NOMO-1 treated with DMSO at 0.1 percent for 48 hours (cell line): ENCODE measurements at regions not wholly inside any gene's neighbourhood (a gene's known extent, or its start where the extent isn't known, plus 50 kb on each side); places are given as distances from the start of the nearest gene placed in this dataset.
"Not testable (repeated sequence)": the region's sequence is repeated elsewhere in the genome, so short reads cannot be mapped to it uniquely, and the experiment has no call there.

ENCODE experiments used
- DNase-seq: peaks from one replicate; lab custom pipeline; 2025; ENCODE audit not compliant: unreplicated experiment; lab: John Stamatoyannopoulos, UW

DNA sequence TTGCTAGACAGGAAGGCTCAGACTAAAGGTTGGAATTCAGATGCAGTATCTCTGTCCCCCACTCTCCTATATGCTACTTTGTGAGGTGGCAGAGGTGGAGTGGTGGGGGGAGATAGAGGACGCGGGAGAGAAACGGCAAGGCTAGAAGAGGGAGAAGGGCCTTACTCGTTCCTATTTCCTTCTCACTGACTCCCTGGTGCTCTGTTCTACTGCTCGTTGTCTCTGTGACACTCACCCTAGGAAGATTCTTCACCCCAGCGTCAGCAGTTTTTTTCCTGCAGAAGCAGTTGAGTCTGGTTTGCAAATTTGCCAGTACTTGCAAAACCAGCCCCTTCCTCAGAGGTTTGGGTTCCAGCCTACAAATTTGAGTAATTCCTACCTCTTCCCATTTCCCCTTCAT is 801.1 kb upstream of the SLC35B3 start:
- DNase-seq: no peak

DNA sequence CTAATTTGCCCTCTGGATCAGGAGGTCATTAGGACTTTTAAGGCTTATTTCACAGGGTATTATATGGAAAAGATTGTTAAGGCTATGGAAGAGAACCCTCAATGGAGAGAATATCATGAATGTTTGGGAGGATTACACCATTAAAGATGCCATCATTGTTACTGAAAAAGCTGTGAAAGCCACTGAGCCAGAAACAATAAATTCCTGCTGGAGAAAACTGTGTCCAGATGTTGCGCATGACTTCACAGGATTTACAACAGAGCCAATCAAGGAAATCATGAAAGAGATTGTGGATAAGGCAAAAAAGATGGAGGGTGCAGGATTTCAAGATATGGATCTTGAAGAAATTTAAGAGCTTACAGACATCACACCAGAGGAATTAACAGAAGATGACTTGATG is 798.3 kb upstream of the SLC35B3 start:
- DNase-seq: no peak

DNA sequence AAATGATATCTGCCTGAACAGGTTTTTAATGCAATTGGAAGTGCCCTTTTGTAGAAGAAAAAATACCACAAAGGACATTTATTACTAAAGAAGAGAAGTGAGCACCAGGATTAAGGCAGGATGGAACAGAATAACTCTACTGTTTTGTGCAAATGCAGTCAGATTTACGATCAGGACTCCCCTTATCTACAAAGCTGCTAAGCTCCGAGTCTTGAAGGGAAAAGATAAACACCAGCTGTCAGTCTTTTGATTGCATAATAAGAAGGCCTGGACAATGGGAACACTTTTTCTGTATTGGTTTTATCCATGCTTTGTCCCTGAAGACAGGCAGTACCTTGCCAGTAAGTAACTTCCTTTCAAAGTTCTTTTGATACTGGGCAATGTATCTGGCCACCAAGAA is 797.9 kb upstream of the SLC35B3 start:
- no peak for DNase-seq

DNA sequence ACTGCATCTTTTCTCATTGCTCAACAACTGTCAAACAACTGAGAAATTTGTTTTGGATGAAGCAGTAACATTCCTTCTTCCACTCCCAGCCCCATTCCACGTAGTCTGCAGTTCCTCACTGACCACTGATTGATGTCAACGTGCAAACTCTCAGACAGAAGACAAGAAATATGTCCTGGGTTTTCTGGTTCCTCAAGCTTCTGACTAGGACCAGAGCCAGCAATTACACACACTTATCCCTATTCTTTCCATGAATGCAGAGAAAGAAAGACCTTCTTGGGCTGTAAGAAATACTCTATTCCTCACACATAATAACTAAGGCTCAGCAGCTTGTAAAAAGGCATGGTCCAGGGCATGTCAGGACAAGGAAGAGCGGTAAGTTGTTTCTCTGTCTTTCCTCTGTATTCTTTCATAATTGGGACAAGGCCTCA is 790.1 kb upstream of the SLC35B3 start:
- no peak for DNase-seq

DNA sequence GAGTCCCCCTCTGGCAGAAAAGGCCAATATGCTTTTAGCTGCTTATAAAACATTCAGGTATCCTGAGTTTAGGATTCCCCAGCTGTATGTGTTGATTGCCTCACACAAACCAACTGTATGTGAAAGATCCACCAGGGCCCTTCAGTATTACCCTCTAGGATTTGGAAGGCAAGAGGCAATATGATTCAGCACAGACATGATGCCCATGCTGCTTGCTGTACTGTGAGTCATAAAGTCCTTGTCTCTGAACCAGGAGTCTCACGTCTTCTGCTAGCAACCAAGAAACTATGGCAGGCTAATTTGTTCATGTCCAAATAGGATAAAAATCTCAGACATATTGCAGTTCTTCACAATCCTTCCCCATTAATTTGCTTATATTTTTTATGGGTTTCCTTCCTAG is 789.2 kb upstream of the SLC35B3 start:
- DNase-seq: no peak

DNA sequence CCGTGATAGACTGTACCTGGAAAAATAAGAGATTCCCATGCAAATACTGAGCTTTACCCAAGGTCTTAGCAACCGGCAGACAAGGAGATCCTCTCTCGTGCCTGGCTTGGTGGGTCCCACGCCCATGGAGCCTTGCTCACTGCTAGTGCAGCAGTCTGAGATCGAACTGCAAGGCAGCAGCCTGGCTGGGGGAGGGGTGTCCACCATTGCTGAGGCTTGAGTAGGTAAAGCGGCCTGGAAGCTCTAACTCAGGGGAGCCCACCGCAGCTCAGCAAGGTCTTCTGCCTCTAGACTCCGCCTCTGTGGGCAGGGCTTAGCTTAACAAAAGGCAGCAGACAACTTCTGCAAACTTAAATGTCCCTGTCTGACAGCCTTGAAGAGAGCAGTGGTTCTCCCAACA is 778.4 kb upstream of the SLC35B3 start:
- not testable (repeated sequence) for DNase-seq

DNA sequence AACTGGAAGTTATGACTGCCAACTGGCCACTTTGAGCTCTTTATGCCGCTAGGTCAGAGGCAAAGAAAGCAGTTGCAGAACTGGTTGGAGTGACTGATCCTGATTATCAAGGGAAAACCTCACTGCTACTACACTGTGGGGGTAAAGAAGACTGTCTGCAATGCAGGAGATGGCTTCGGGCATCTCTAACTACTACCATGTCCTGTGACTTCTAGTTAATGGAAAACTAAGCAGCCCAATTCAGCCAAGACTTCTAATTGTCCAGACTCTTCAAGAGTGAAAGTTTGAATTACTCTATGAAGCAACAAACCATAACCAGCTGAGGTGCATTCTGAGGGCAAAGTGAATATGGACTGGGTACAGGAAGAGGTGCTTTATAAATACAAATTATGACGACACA is 773.6 kb upstream of the SLC35B3 start:
- DNase-seq: no peak

DNA sequence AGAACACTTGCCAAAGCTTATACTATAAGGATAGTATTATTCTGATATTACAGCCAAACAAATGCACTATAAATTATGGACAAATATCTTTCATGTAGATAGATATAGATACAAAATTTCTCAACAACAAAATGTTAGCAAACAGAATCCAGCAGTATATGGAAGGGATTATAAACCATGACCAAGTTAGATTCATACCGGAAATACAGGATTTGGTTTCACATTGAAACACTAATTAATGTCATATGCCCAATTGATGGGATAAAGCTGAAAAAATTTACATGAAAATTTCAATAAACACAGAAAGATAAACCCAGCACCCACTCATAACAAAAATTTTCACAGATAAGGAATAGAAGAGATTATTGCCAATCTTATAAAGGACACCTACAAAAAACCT is 770.3 kb upstream of the SLC35B3 start:
- no peak for DNase-seq

DNA sequence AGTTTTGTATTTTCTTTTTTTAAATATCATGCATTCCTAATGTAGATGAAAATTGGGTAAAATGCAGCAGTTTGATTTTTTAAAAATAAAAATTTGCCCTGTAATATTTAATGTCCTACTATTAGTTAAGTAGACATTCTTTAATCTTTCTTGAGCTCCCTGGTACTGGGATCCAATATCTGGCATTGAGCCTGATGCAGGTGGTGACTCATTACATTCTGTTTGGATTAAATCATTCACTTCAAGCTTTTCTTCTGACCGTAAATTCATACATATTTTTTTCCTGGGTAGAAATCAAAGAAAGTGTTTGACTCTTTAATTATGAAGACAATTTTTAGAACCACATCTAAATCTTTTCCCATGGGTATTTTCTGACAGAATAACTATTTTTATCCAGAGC is 768.8 kb upstream of the SLC35B3 start:
- DNase-seq: no peak

DNA sequence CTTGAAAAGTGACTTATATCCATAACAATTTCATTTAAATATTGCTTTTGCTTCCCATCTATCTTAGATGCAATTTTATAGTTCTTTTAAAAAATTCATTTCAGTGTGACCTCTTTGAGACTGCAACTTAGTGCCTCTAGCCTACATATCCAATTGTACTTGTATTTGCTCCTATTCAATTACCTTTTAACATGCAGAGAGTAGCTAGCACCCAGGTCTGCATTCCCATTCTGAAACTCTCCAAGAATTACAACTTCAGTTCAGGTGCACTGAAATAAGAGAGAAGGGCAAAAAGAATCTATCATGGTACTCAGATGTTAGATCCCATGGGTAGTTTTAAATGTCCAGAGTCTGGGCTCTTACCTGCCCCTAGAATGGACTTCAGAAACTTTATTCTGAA is 765.4 kb upstream of the SLC35B3 start:
- DNase-seq: no peak

DNA sequence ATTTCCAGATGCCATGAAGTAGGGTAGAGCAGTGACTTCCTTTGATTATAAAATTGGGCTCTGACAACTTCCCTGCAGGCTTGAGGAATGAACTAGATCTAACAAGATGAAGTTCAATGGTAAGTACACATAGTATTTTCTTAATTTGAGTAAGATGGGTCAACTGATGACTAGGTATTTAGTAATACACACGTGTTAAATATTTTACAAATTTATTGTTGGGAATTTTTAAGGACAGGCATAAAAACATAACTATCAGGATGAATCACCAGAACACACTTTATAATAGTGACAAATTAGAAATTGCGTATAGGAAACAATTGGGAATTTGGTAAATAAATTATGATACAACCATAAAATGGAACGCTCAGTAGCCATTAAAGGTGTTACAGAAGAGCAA is 762.4 kb upstream of the SLC35B3 start:
- no peak for DNase-seq

DNA sequence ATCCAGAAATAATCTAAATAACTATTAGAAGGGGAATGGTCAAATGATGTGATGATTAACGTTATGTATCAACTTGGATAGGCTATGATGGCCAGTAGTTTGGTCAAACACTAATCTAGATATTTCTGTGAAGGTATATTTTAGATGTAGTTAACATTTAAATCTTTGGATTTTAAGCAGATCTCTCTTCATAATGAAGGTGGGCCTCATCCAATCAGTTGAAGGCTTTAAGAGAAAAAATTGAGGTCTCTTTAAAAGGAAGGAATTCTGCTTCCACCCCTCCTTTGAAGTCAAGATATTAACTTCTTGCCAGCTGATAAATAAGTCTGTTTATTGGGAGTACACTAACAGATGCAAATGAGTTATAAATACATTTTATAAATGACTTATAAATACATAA is 760.0 kb upstream of the SLC35B3 start:
- DNase-seq: no peak

DNA sequence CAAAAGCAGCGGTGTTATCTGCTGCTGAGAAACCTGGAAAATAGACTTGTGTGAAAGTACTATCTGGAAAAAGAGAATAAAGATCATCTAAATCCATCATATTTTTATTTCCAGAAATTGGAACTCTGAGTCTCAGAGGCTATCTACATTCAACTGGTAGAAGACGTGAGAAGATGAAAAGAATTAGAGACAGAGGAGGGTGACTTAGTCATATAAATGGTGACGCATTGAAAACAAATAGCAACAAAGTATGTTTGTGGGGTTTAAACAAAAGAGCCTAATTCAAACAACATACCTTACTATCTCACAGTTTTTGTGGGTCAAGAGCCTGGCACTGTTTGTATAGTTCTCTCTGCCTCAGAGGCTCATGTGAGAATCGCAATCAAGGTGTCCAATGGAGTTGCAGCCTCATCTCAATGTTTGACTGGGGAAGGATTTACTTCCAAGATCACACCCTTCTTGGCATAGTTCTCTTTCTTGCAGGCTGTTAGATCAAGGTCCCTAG is 757.1 kb upstream of the SLC35B3 start:
- DNase-seq: no peak

DNA sequence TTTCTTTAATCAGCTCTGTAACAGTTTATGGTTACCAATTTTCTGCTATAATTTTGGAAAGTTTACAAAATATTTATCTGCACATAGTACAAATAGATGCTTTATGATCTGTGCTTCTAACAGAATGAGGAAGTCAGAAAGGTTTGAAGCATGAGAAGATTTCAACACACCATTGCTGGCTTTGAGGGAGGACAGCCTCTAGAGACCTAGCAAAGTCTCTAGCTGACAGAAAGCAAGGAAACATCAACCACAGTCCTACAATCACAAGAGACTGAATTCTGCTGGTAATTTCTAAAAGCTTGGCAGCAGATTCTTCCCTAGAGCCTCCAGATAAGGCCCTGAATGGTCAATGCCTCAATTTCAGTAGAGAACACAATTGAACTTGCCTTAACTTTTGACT is 750.8 kb upstream of the SLC35B3 start:
- no peak for DNase-seq

DNA sequence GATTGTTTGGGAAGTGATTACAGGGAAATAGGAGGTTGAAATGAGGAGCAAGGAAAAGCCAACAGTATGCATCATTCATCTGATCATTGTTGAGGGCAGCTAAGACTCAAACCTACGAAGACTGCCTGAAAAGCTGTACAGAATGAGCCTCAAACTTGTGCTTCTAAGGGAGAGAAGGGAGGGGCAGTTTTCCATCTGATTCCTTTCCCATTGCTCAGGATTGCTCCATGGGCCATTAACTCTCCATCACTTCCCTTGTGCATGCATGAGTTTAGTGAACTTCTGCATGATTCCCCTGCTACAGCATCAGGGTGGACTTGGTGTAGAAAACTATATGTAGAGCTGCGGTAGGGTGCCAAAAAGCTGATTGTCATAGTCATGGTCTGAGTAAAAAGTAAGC is 742.7 kb upstream of the SLC35B3 start:
- no peak for DNase-seq

DNA sequence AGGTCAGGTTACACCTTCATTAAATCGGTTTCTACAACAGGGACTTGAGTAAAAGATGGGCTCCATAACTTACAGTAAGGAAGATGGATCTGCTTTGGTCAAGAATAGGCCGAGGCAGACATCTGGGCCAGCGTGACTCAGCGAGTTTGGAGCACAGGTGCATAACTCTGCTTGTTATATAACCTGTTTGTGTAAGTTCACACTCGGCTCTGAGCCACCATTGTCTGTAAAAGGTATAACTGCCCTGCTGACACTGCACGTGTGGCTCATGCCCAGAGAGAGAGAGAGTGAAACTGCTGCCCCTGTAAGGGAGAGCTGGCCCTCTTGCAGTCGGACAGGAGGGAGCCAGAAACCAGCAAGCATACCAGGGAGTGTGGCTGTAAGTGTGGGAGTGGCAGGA is 737.9 kb upstream of the SLC35B3 start:
- no peak for DNase-seq

DNA sequence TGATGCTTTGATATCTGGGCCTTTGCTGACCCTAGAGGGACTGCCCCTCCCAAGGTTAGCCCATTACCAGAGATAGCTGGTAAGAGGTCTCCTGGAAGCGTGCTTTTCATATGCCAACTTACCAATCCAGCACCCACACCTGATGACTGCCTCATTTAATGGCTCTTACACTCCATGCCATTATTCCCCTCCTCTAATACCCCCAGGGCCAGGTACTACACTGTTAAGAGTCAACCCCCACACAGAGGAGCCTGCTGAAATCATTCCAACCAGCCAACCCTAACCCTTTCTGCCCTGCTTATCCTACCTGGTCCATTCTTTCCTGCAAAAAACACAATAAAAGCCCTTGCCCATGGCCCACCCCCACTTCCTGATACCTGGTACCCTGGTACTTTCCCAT is 736.8 kb upstream of the SLC35B3 start:
- no peak for DNase-seq

DNA sequence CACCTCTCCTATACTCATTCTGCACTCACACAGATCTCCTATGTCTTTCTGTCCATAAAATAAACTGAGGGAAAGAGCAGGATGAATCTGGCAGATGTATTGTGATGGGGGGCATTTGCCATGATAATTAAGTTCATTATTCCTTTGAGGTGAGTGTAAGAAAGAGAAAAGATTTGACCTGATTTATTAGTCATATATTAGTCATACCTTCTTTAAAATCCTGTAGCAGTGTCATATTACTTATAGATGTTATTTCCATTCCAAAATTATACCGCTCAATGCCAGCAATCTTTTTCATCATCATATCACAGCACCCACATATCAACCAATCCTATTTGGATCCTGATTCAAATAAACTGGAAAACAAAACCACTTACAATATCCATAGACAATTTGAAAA is 733.3 kb upstream of the SLC35B3 start:
- no peak for DNase-seq

DNA sequence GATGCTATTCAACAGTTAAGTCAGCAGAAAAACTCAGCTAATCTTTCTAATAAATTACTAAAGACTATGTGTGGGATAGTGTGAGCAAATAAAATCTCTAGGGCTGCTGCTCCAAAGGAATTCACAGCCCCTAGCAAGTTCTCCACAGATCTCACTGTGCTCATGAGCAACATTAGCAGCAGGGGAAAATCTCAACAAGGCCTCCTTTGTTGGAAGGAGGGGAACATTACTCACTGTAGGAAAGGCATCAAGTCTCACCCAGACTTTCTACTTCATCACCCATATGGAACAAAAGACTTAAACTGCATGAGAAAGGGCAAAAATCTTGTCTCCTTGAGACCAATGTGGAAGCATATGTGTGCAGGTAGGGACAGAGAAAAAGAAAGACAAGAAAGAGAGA is 726.4 kb upstream of the SLC35B3 start:
- no peak for DNase-seq

DNA sequence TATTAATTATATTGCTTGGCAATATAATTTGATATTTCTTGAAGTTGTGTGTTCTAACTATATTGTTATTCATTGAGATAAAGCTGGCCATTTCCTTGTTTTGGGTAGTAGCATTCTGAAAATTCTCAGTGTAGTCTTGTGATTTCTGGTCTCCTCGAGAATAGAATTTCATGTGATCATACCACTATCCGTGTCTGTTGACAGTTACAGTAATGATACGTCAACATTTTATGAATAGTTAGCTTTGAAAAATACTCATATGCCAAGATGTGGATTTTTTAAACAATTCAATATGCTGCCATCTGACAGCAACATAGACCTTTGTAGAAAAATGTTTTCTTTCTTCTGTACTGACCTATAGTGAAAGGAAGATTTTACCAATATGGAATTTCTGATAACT is 723.7 kb upstream of the SLC35B3 start:
- DNase-seq: no peak

DNA sequence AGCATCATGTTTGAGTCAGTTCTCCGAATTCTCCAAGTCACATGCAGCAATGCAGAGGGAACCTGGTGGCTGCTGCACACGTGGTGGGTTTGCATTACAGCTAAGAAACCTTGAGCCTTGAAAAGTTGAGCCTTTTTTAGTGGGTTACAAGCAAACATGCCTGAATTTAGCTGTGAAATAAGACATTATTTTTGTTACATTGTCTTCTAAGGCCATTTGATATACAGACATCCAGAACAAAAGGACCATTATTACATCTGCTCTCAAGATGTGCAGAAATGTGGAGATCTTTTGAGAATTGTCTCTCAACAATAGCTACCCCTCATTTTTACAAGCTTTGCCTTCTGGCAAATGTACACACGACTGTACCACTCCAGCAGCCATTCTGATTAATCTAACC is 720.5 kb upstream of the SLC35B3 start:
- DNase-seq: no peak

DNA sequence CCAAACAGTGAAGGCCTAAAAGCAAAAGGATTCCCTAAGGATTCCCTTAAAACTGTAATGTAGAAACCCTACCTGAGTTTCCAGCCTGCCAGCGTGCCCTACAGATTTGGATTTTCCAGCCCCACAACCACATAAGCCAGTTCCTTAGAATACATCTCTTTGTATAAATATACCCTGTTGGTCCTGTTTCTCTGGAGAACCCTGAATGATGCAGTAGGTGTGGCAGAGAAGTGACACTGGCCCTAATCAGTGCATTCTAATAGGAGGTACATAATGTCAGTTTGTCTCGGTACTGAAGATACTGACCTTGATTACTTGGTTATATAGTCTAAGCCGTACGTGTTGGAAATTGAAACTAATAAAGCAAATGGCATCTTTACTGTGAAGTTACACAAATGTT is 707.8 kb upstream of the SLC35B3 start:
- no peak for DNase-seq

DNA sequence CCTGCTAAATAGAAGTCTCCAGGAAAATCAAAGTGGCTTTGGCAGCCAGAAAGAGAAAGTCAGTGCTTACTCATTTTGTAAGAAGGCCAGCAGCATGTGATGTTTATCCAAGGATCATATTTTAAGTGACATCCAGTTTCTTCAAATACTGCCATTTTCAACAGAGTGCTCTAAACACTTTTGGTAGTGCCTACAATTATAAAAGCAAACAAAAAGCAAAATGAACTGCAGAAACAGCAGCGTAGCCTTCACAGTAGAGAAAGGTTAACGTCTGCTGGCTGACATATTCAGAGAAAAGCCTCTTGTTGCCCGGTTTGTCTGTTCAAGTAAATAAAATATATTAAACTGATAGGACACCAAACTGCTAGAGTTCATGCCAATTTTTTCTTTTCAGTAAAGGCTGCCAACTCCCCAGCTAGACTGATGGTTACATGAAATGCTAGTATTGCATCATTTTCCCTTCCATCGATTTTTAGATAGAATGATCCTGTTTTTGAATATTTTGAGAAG is 705.7 kb upstream of the SLC35B3 start:
- no peak for DNase-seq

DNA sequence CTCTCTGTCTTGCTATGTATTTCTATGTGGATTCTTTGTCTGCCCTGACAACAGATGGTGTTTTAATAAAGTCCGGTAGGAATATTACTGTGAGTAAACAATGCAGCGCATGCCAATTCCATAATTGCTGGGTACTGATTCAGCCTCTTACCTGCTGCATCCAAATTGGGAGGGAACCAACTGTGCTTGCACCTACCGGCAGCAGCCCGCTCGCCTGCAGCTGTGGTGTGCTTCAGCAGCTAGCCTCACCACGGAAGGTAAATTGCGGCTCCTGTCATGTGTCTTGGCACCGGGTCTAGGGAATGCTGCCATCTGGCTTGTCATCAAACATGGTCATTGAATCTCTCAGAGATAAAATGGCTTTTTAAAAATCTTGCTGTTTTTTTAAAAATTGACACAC is 704.8 kb upstream of the SLC35B3 start:
- no peak for DNase-seq
